Stimulated activated CD8-positive, alpha-beta memory T cell treated with anti-CD3 and anti-CD28 coated beads, Interleukin-4, amount 100 ng/mL, for 48 hours (primary cell): ENCODE measurements at regions not wholly inside any gene's neighbourhood (a gene's known extent, or its start where the extent isn't known, plus 50 kb on each side); places are given as distances from the start of the nearest gene placed in this dataset.
"Not testable (repeated sequence)": the region's sequence is repeated elsewhere in the genome, so short reads cannot be mapped to it uniquely, and the experiment has no call there.

Experiments used
- DNase-seq: peaks from one replicate; pipeline ENCODE4 v3.0.0-alpha.2; 2020

GRCh38 chr15:62903437-62903836 is 139.1 kb upstream of the TPM1 start:
- no peak for DNase-seq

DNA sequence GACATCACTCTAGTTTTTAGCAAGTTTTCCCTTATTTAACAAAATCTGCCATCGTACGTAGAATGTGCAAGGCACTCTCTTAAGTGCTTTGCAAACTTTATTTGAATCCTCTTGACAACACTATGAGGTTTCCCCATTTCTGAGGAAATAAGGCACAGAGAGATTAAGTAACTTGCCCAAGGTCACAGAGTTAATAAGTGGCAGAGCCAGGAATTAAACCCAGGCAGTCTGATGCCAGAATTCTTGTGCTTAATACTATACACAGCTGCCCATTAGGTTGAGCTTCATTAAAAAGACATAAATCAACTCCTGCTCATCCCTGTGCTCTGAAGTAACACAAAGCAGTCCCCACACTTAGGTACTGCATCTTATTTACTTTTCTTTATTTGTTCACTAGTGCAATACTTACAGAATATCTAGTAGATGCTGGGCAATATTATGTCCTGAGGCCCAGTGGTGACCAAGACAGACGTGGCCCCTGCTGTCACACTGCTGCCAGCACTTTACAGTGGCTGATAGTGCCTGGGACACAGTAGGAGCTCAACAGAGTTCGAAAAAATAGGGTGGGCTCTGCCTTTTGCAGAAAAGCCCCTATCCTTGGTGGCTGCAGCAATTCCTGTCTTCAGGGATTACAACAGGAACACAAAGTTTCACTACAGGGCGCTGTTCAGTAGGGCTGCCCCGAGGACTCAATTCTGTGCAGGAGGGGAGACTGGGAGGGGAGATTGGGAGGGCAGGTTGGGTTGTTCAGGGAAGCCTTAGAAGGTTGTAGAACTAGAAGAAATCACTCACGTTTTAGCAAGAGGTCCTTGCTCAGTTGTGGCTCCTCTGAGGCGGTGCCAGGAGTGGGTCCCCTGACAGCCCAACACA is 138.3 kb upstream of the TPM1 start:
- no peak for DNase-seq

GRCh38 chr15:62906627-62907026 is 135.9 kb upstream of the TPM1 start:
- no peak for DNase-seq

- no peak for DNase-seq
These were observed 135.3 kb upstream of the TPM1 start for GRCh38 chr15:62907275-62907674.

- not testable (repeated sequence) for DNase-seq
These were observed 134.2 kb upstream of the TPM1 start for GRCh38 chr15:62908341-62908740.

GRCh38 chr15:62909257-62909656 is 133.3 kb upstream of the TPM1 start:
- no peak for DNase-seq

GRCh38 chr15:62912282-62912681 is 130.3 kb upstream of the TPM1 start:
- DNase-seq: no peak

- no peak for DNase-seq
These were observed 129.7 kb upstream of the TPM1 start for GRCh38 chr15:62912808-62913207.

GRCh38 chr15:62913246-62913645 is 129.3 kb upstream of the TPM1 start:
- no peak for DNase-seq

DNA sequence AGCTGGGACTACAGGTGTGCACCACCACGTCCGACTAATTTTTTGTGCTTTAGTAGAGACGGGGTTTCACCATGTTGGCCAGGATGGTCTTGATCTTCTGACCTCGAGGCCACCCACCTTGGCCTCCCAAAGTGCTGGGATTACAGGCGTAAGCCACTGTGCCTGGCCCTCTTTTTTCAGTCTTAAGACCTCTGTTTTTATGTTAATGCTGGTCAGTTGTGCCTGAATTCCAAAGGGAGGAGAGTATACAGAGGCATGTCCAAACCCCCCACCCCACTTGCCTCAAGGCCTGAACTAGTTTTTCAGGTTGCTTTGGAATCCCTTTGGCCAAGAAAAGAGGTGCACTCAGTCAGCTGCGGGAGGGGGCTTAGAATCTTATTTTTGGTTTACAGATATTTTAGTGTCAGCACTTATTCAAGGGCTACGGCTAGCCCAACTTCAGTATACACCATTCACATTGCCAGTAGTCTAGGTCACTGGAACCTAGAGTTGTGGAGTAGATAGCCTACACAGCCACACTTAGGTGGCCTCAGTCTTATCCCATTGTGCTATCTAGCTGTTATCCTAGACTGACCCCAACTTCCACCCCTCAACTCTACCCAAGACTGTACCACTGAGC is 128.0 kb upstream of the TPM1 start:
- no peak for DNase-seq

GRCh38 chr15:62920682-62921502 is 121.7 kb upstream of the TPM1 start:
- no peak for DNase-seq

DNA sequence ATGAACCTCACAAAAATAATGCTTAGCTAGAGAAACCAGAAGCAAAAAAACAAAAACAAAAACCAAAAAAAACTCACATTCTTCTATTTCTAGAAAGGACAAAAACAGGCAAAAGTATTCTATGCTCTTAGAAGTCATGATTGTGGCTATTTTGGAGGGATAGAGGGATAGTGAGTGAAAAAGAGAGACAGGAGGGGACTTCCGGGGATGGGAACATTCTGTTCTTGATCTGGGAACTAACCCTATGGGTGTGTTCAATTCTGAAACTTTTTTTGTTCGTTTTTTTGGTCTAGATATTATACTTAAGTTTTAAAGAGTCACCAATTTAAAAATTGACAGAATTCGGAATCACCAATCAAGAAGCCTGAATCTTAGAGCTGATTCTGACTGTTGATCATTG is 120.0 kb upstream of the TPM1 start:
- DNase-seq: no peak

DNA sequence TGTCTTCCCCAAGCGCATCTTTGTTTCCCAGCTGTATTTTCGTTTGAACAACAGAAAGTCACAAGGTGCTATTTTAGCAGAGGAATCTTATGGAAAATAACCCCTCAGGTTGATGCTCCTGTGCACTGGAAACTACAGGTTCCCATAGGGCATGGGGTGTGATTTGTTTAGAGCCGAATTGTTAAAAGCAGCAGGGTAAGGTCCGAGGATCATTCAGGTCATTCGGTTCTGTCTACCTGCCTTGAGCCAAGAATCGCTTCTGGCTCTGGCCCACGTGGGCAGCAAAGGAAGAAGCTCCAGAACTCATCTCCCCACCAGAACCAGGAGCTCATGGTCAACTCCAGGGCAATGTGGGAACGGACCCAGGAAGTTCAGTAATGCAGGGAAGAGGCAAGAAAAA is 116.7 kb upstream of the TPM1 start:
- DNase-seq: no peak

DNA sequence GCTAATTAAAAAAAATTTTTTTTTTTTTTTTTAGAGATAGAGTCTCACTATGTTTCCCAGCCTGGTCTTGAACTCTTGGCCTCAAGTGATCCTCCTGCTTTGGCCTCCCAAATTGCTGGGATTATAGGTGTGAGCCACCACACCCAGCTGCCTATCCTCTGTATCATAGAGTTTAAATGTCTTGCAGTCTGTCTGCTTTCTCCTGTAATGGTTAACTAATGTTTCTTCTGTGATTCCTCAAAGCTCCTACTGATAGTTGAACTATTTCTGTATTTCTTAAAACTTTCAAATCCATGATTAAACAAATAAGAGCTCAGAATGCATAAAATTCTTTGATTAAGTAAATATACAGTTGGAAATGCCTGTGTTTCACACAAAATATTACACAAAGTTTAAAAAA is 115.4 kb upstream of the TPM1 start:
- no peak for DNase-seq

DNA sequence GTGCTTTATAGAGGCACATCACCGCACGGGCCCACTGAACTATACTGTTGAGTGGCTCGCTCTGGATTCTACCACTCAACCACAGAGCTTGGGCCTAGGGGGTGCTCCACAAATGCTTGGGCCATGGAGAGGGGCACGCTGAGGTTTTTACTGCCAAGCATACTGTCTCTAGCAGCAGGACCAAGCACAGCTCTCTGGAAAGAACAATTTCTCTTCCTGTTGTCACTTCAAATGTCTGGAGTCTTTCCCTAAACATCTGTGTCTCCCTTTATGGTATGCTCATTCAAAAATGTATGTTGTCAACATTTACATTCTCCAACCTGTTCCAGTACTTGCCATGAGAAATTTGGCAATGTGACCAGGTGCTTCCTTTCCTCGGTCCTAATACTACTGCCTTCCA is 114.7 kb upstream of the TPM1 start:
- DNase-seq: no peak

- DNase-seq: no peak
These were observed 114.1 kb upstream of the TPM1 start for GRCh38 chr15:62928242-62928999.

DNA sequence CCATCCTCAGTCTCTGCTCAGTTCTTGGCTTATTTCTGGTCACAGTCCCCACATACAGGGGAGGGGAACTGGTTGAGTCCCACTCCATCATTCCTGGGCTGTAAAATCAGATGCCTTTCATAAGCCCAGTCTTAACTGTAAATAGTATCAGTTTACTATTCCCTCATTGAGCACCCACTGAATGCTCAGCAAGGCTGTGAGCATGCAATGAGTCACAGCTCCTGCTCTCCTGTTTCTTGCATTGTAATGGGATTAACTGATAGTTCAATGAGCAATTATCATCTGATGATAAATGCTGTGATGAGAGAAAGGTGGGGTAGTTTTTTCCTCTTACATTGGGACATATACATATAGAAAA is 113.6 kb upstream of the TPM1 start:
- DNase-seq: no peak

DNA sequence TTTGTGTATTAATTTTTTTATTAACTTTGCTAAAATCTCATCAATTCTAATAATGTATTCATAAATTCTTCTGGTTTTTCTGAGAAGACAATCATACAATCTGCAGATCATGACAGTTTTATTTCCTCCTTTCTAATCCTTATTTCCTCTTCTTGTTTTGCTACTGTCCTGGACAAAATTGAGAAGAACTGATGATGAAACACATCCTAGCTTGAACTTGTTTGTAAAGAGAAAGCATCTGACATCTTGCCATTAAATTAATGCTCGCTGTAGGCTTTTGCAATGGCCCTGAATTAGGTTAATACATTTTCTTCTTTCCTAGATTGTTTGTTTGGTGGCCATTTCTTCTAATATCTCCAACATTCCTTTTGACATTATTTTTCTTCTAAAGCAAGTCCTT is 110.9 kb upstream of the TPM1 start:
- no peak for DNase-seq

- no peak for DNase-seq
These were observed 110.1 kb upstream of the TPM1 start for GRCh38 chr15:62932436-62932835.

GRCh38 chr15:62933386-62933785 is 109.2 kb upstream of the TPM1 start:
- no peak for DNase-seq

DNA sequence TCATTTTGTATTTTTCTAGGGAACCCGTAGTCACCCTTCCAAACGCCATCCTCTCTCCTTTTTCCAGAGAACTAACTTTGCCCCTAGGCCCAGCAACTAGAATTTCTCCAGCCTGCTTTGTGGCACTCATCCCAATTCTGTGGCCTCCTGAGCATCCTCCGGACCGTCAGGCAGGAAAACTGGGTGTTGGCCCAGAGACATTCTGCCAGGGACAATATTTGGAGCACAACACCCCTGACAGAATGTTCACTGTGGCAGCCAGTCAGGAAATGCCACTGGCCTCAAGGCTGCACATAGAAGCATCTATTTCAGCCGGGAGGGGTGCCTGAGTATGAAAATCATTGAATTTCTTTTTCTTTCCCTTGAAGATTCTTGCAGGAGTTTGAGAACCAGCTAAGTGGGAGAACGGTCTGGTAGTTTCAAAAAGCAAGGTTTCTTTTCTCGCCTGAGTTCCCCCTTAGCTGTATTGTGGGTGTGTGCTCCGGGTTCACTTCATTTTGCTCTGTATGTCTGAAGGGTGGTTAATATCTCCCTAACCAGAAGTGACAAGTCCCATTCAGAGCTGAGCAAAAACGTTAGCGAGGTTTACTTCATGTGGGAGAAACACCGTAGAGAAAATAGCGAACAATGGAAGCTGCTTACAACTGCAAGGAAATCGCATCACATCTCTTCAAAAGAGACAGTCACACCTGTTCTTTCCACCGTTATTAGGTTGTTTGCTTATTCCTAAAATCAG is 108.1 kb upstream of the TPM1 start:
- no peak for DNase-seq
